Hepatocyte (in vitro differentiated cells): ENCODE measurements at regions not wholly inside any gene's neighbourhood (a gene's known extent, or its start where the extent isn't known, plus 50 kb on each side); places are given as distances from the start of the nearest gene placed in this dataset.

Experiments used
- DNase-seq: peaks from one replicate; pipeline ENCODE4 v3.0.0-alpha.2; 2016; ENCODE audit warnings: low spot score
- H2AFZ ChIP-seq: fragments of 200-600 bp; sonication (generic); 2 replicates; pipeline ENCODE4 v1.6.0; 2016; ENCODE audit warnings: antibody characterized with exemption, mild to moderate bottlenecking
- H3K27ac ChIP-seq: fragments of 200-600 bp; sonication (generic); 2 replicates; pipeline ENCODE4 v1.5.1; 2016; ENCODE audit warnings: mild to moderate bottlenecking
- H3K27me3 ChIP-seq: fragments of 200-600 bp; sonication (generic); 2 replicates; pipeline ENCODE4 v1.6.1; 2016
- H3K36me3 ChIP-seq: fragments of 200-600 bp; sonication (generic); replicated peaks from 2 replicates; pipeline ENCODE4 v1.5.1; 2016; ENCODE audit warnings: low read depth; ENCODE audit not compliant: insufficient read depth
- H3K4me1 ChIP-seq: fragments of 200-600 bp; sonication (generic); 2 replicates; pipeline ENCODE4 v1.5.1; 2016; ENCODE audit warnings: mild to moderate bottlenecking, moderate library complexity; ENCODE audit not compliant: insufficient read depth
- H3K4me2 ChIP-seq: fragments of 200-600 bp; sonication (generic); 2 replicates; pipeline ENCODE4 v1.6.0; 2016
- H3K4me3 ChIP-seq: fragments of 200-600 bp; sonication (generic); 2 replicates; pipeline ENCODE4 v1.5.1; 2016; ENCODE audit warnings: mild to moderate bottlenecking
- H3K79me2 ChIP-seq: fragments of 200-600 bp; sonication (generic); 2 replicates; pipeline ENCODE4 v1.6.0; 2017; ENCODE audit warnings: mild to moderate bottlenecking
- H3K9me2 ChIP-seq: fragments of 200-600 bp; sonication (generic); replicated peaks from 2 replicates; pipeline ENCODE4 v1.6.0; 2017; ENCODE audit warnings: mild to moderate bottlenecking; ENCODE audit not compliant: insufficient read depth
- H3K9me3 ChIP-seq: fragments of 200-600 bp; sonication (generic); 2 replicates; pipeline ENCODE4 v1.5.1; 2016; ENCODE audit warnings: low read depth, mild to moderate bottlenecking
- H4K20me1 ChIP-seq: fragments of 200-600 bp; sonication (generic); 2 replicates; pipeline ENCODE4 v1.6.0; 2016; ENCODE audit warnings: mild to moderate bottlenecking; ENCODE audit not compliant: insufficient read depth, poor library complexity, severe bottlenecking
- CTCF ChIP-seq: fragments of 200-600 bp; sonication (generic); IDR thresholded peaks from 2 replicates; pipeline ENCODE4 v1.5.1; 2016; ENCODE audit warnings: antibody characterized with exemption, mild to moderate bottlenecking; ENCODE audit not compliant: poor library complexity
- EZH2 ChIP-seq: fragments of 200-600 bp; sonication (generic); IDR thresholded peaks from 2 replicates; pipeline ENCODE4 v1.6.1; 2016; ENCODE audit warnings: antibody characterized with exemption, mild to moderate bottlenecking, borderline replicate concordance
- EZH2phosphoT487 ChIP-seq: fragments of 200-600 bp; sonication (generic); IDR thresholded peaks from one replicate; pipeline ENCODE4 v1.6.1; 2018; ENCODE audit warnings: antibody characterized with exemption, mild to moderate bottlenecking, low read depth, moderate library complexity; ENCODE audit not compliant: unreplicated experiment, severe bottlenecking
- WGBS: methylation state at CpG from one replicate; pipeline ENCODE4 v1.1.6; 2016; ENCODE audit warnings: low lambda C conversion rate; ENCODE audit errors: missing lambda C conversion rate; 5-methylcytosine and 5-hydroxymethylcytosine counted together

- peaks cover 12% of the 10 kb centered on the region for H3K4me1 ChIP-seq
- TF ChIP-seq CTCF (no peak), EZH2phosphoT487 (no peak), EZH2 (no peak)
- WGBS = 89% methylated on average over 5 of the region's 5 CpGs
- H3K36me3 ChIP-seq = no peaks in the 10 kb centered on the region
- no peaks in the 10 kb centered on the region for H3K9me3 ChIP-seq
- no peaks in the 10 kb centered on the region for H4K20me1 ChIP-seq
- H3K27me3 ChIP-seq = no peaks in the 10 kb centered on the region
- DNase-seq = no peak
- H3K79me2 ChIP-seq = no peaks in the 10 kb centered on the region
- no peak overlapping the region for H3K27ac ChIP-seq
- H3K4me3 ChIP-seq = no peak overlapping the region
- H3K4me2 ChIP-seq = peak overlapping the region; percentile 37
- no peaks in the 10 kb centered on the region for H3K9me2 ChIP-seq
- H2AFZ ChIP-seq = no peak overlapping the region
Measured at GRCh38 chr1:115527746-115528145, 114.0 kb upstream of the VANGL1 start.

- TF ChIP-seq EZH2phosphoT487 (no peak), CTCF (no peak), EZH2 (no peak)
- H4K20me1 ChIP-seq = no peaks in the 10 kb centered on the region
- H3K27ac ChIP-seq = no peak overlapping the region
- H3K4me1 ChIP-seq = peaks cover 10% of the 10 kb centered on the region
- H3K9me2 ChIP-seq = no peaks in the 10 kb centered on the region
- H3K79me2 ChIP-seq = no peaks in the 10 kb centered on the region
- H3K27me3 ChIP-seq = no peaks in the 10 kb centered on the region
- no peak overlapping the region for H2AFZ ChIP-seq
- no peaks in the 10 kb centered on the region for H3K9me3 ChIP-seq
- no peak for DNase-seq
- no peak overlapping the region for H3K4me2 ChIP-seq
- H3K36me3 ChIP-seq = no peaks in the 10 kb centered on the region
- H3K4me3 ChIP-seq = no peak overlapping the region
Measured at GRCh38 chr1:115526900-115527299, 114.9 kb upstream of the VANGL1 start.

GRCh38 chr1:115524236-115524635, 117.5 kb upstream of the VANGL1 start:
- Histone ChIP-seq H4K20me1 (no peaks in the 10 kb centered on the region), H2AFZ (no peak overlapping the region), H3K27me3 (no peaks in the 10 kb centered on the region), H3K4me1 (no peaks in the 10 kb centered on the region), H3K36me3 (no peaks in the 10 kb centered on the region), H3K9me3 (no peaks in the 10 kb centered on the region), H3K27ac (no peak overlapping the region), H3K4me2 (no peak overlapping the region), H3K79me2 (no peaks in the 10 kb centered on the region), H3K4me3 (no peak overlapping the region), H3K9me2 (no peaks in the 10 kb centered on the region)
- 100% methylated on average over 1 of the region's 1 CpG for WGBS
- no peak for TF ChIP-seq CTCF
- TF ChIP-seq EZH2 = no peak
- TF ChIP-seq EZH2phosphoT487 = no peak
- no peak for DNase-seq

- TF ChIP-seq EZH2phosphoT487 (no peak), CTCF (no peak), EZH2 (no peak)
- no peak for DNase-seq
- H3K4me2 ChIP-seq = no peak overlapping the region
- no peaks in the 10 kb centered on the region for H3K36me3 ChIP-seq
- no peak overlapping the region for H3K27ac ChIP-seq
- H3K27me3 ChIP-seq = no peaks in the 10 kb centered on the region
- H4K20me1 ChIP-seq = no peaks in the 10 kb centered on the region
- no peaks in the 10 kb centered on the region for H3K79me2 ChIP-seq
- H3K4me1 ChIP-seq = no peaks in the 10 kb centered on the region
- H2AFZ ChIP-seq = no peak overlapping the region
- no peaks in the 10 kb centered on the region for H3K9me3 ChIP-seq
- no peak overlapping the region for H3K4me3 ChIP-seq
- H3K9me2 ChIP-seq = no peaks in the 10 kb centered on the region
Measured at GRCh38 chr1:115522386-115522785, 119.4 kb upstream of the VANGL1 start.
